ENCODE measurements at regions not wholly inside any gene's neighbourhood (a gene's known extent, or its start where the extent isn't known, plus 50 kb on each side); places are given as distances from the start of the nearest gene placed in this dataset.

DNA sequence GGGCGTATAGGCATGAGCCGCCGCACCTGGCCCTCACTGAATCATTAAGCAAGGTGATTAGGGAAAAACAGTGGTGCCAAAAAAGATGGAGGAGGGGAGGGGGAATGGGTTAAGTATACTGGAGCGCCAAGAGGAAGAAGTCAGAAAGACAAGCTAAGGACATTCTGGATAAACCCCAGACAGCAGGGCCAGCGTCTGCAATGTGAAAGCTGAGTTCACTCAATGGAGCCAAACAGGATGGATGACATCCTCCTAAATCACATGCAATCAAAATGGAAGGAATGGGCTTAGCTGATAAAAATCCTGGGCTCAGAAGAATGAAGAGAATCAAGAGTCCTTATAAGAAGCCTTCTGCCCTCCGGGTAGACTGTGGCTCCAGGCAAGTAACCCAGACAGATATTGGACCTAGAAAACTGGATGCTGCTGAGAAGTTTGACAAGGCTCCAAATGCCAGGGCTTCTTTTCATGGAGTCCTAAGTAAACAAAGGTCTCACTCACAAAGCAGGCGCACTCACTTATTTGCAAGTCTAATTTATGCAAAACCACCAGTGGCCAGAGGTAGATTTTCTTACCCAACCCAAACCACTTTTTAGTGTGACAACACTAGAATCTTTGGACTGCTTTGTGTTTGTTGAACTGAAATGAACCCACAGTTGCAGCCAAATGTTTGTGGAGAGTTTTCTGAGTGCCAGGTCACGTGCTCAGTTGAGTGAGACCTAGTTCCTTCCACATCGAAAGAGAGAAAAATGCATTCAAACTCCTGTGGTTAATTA, 519.1 kb upstream of the AUTS2 start:
- TF ChIP-seq, protein P1, sequence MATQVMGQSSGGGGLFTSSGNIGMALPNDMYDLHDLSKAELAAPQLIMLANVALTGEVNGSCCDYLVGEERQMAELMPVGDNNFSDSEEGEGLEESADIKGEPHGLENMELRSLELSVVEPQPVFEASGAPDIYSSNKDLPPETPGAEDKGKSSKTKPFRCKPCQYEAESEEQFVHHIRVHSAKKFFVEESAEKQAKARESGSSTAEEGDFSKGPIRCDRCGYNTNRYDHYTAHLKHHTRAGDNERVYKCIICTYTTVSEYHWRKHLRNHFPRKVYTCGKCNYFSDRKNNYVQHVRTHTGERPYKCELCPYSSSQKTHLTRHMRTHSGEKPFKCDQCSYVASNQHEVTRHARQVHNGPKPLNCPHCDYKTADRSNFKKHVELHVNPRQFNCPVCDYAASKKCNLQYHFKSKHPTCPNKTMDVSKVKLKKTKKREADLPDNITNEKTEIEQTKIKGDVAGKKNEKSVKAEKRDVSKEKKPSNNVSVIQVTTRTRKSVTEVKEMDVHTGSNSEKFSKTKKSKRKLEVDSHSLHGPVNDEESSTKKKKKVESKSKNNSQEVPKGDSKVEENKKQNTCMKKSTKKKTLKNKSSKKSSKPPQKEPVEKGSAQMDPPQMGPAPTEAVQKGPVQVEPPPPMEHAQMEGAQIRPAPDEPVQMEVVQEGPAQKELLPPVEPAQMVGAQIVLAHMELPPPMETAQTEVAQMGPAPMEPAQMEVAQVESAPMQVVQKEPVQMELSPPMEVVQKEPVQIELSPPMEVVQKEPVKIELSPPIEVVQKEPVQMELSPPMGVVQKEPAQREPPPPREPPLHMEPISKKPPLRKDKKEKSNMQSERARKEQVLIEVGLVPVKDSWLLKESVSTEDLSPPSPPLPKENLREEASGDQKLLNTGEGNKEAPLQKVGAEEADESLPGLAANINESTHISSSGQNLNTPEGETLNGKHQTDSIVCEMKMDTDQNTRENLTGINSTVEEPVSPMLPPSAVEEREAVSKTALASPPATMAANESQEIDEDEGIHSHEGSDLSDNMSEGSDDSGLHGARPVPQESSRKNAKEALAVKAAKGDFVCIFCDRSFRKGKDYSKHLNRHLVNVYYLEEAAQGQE (IDR thresholded peaks at IDR 0.05; ENCODE audit: insufficient read depth in 1 of 2, low read depth in 2 of 2, low read length in 2 of 2): no peak
- TF ChIP-seq TAF1 (IDR thresholded peaks at IDR 0.05; ENCODE audit: borderline replicate concordance, insufficient read depth, low read length) (no peak), POLR2AphosphoS5 (IDR thresholded peaks at IDR 0.05; ENCODE audit: low read depth, low read length) (no peak), FOXP2 (optimal IDR thresholded peaks at IDR 0.05; ENCODE audit: borderline replicate concordance, extremely low read depth, extremely low read length, insufficient read depth) (no peak), SIN3A (IDR thresholded peaks at IDR 0.05; ENCODE audit: borderline replicate concordance, insufficient read depth, low read length) (no peak)

GRCh38 chr7:69088185-69088584, 510.1 kb upstream of the AUTS2 start:
- TF ChIP-seq FOXP2 (optimal IDR thresholded peaks at IDR 0.05; ENCODE audit: borderline replicate concordance, extremely low read depth, extremely low read length, insufficient read depth) (no peak), POLR2AphosphoS5 (IDR thresholded peaks at IDR 0.05; ENCODE audit: low read depth, low read length) (no peak), SIN3A (IDR thresholded peaks at IDR 0.05; ENCODE audit: borderline replicate concordance, insufficient read depth, low read length) (no peak), TAF1 (IDR thresholded peaks at IDR 0.05; ENCODE audit: borderline replicate concordance, insufficient read depth, low read length) (no peak)
- TF ChIP-seq, protein P1 (IDR thresholded peaks at IDR 0.05; ENCODE audit: insufficient read depth in 1 of 2, low read depth in 2 of 2, low read length in 2 of 2): no peak

GRCh38 chr7:69090936-69091335, 507.3 kb upstream of the AUTS2 start:
- TF ChIP-seq FOXP2 (optimal IDR thresholded peaks at IDR 0.05; ENCODE audit: borderline replicate concordance, extremely low read depth, extremely low read length, insufficient read depth) (no peak), SIN3A (IDR thresholded peaks at IDR 0.05; ENCODE audit: borderline replicate concordance, insufficient read depth, low read length) (no peak)
- TF ChIP-seq, protein P1 (IDR thresholded peaks at IDR 0.05; ENCODE audit: insufficient read depth in 1 of 2, low read depth in 2 of 2, low read length in 2 of 2): no peak

GRCh38 chr7:69091521-69091920, 506.8 kb upstream of the AUTS2 start:
- TF ChIP-seq FOXP2 (optimal IDR thresholded peaks at IDR 0.05; ENCODE audit: borderline replicate concordance, extremely low read depth, extremely low read length, insufficient read depth) (no peak), POLR2AphosphoS5 (IDR thresholded peaks at IDR 0.05; ENCODE audit: low read depth, low read length) (no peak)
- TF ChIP-seq, protein P1 (IDR thresholded peaks at IDR 0.05; ENCODE audit: insufficient read depth in 1 of 2, low read depth in 2 of 2, low read length in 2 of 2): no peak

DNA sequence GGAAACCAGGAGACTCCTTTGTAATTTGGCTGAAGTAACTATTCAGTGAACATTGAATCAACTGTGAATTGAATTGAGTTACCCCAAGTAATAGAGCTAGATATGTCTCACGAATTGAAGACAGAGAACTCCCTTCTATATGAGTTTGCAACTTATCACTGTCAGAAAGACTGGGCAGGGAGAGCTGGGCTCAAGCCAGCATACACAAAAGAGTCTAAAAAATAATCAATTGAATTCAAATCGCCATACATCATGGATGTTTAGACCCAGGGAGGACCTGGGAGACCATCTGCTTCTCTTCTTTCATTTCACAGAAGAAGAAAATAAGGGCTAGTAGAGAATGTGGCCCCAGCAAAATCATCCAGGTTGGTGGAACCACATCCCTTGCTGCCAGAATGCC, 503.1 kb upstream of the AUTS2 start:
- TF ChIP-seq SIN3A (IDR thresholded peaks at IDR 0.05; ENCODE audit: borderline replicate concordance, insufficient read depth, low read length) (no peak), POLR2AphosphoS5 (IDR thresholded peaks at IDR 0.05; ENCODE audit: low read depth, low read length) (no peak), FOXP2 (optimal IDR thresholded peaks at IDR 0.05; ENCODE audit: borderline replicate concordance, extremely low read depth, extremely low read length, insufficient read depth) (no peak), TAF1 (IDR thresholded peaks at IDR 0.05; ENCODE audit: borderline replicate concordance, insufficient read depth, low read length) (no peak)
- TF ChIP-seq, protein P1 (IDR thresholded peaks at IDR 0.05; ENCODE audit: insufficient read depth in 1 of 2, low read depth in 2 of 2, low read length in 2 of 2): no peak

All from PFSK-1 (cell line).